Smooth muscle cell (in vitro differentiated cells): ENCODE measurements at regions not wholly inside any gene's neighbourhood (a gene's known extent, or its start where the extent isn't known, plus 50 kb on each side); places are given as distances from the start of the nearest gene placed in this dataset.

Experiments used
- DNase-seq: peaks from one replicate; lab custom pipeline; 2025; ENCODE audit not compliant: unreplicated experiment; lab: John Stamatoyannopoulos, UW
- H2AFZ ChIP-seq: fragments of 200-600 bp; sonication (generic); 2 replicates; pipeline ENCODE4 v1.6.0; 2016; ENCODE audit warnings: antibody characterized with exemption, low read depth, mild to moderate bottlenecking
- H3F3A ChIP-seq: fragments of 200-600 bp; sonication (generic); 2 replicates; pipeline ENCODE4 v1.6.0; 2017; ENCODE audit warnings: antibody characterized with exemption, low read depth
- H3K27ac ChIP-seq: fragments of 200-600 bp; sonication (generic); 2 replicates; pipeline ENCODE4 v1.5.1; 2016; ENCODE audit warnings: low read depth, mild to moderate bottlenecking
- H3K27me3 ChIP-seq: fragments of 200-600 bp; sonication (generic); 2 replicates; pipeline ENCODE4 v1.6.1; 2016; ENCODE audit warnings: low read depth, mild to moderate bottlenecking
- H3K36me3 ChIP-seq: fragments of 200-600 bp; sonication (generic); 2 replicates; pipeline ENCODE4 v1.5.1; 2016; ENCODE audit warnings: low read depth
- H3K4me1 ChIP-seq: fragments of 200-600 bp; sonication (generic); 2 replicates; pipeline ENCODE4 v1.5.1; 2016; ENCODE audit warnings: low read depth
- H3K4me2 ChIP-seq: fragments of 200-600 bp; sonication (generic); 2 replicates; pipeline ENCODE4 v1.6.0; 2016; ENCODE audit warnings: mild to moderate bottlenecking
- H3K4me3 ChIP-seq: fragments of 200-600 bp; sonication (generic); 2 replicates; pipeline ENCODE4 v1.5.1; 2016; ENCODE audit warnings: mild to moderate bottlenecking
- H3K79me2 ChIP-seq: fragments of 200-600 bp; sonication (generic); 2 replicates; pipeline ENCODE4 v1.6.0; 2016; ENCODE audit warnings: low read depth, mild to moderate bottlenecking
- H3K9ac ChIP-seq: fragments of 200-600 bp; sonication (generic); 2 replicates; pipeline ENCODE4 v1.6.0; 2016; ENCODE audit warnings: low read depth
- H3K9me3 ChIP-seq: fragments of 200-600 bp; sonication (generic); replicated peaks from 2 replicates; pipeline ENCODE4 v1.5.1; 2016; ENCODE audit warnings: low read depth
- H4K20me1 ChIP-seq: fragments of 200-600 bp; sonication (generic); 2 replicates; pipeline ENCODE4 v1.6.0; 2016; ENCODE audit warnings: low read depth
- WGBS: methylation state at CpG from one replicate; pipeline ENCODE4 v1.1.7; 2016; ENCODE audit warnings: low lambda C conversion rate; 5-methylcytosine and 5-hydroxymethylcytosine counted together
- TF ChIP-seq, protein P1 (sequence below): fragments of 200-600 bp; sonication (generic); IDR thresholded peaks from 2 replicates; pipeline ENCODE4 v1.5.1; 2017; ENCODE audit warnings: borderline replicate concordance, mild to moderate bottlenecking, antibody characterized with exemption; ENCODE audit not compliant: insufficient read depth, poor library complexity, severe bottlenecking

DNA sequence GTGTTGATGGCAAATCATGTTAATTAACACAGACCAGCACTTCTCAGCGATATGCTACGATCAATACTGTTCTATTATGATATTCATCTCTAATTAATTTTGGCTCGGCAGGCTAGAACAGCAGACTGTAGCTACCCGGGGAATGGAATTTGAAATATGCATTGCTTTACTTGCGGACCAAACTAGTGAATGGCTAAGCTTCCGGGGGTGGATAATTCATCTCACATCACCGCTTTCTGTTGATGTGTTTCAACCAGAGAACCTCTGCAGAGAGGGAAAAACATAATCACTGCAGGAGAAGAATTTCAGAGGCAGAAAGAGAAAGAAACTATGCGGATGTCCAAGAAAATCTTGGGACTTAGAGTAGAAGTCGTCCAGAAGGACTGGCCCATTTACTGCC, 490.9 kb downstream of the STK39 start:
- Histone ChIP-seq H4K20me1 (no peaks in the 10 kb centered on the region), H3K4me1 (no peaks in the 10 kb centered on the region), H3K27ac (no peak overlapping the region), H3K4me2 (peak overlapping the region; percentile 17), H3K36me3 (no peaks in the 10 kb centered on the region), H3K27me3 (no peaks in the 10 kb centered on the region), H3K9ac (no peak overlapping the region), H2AFZ (no peak overlapping the region), H3K4me3 (no peak overlapping the region), H3K9me3 (no peaks in the 10 kb centered on the region), H3F3A (no peaks in the 10 kb centered on the region), H3K79me2 (no peaks in the 10 kb centered on the region)
- TF ChIP-seq, protein P1, sequence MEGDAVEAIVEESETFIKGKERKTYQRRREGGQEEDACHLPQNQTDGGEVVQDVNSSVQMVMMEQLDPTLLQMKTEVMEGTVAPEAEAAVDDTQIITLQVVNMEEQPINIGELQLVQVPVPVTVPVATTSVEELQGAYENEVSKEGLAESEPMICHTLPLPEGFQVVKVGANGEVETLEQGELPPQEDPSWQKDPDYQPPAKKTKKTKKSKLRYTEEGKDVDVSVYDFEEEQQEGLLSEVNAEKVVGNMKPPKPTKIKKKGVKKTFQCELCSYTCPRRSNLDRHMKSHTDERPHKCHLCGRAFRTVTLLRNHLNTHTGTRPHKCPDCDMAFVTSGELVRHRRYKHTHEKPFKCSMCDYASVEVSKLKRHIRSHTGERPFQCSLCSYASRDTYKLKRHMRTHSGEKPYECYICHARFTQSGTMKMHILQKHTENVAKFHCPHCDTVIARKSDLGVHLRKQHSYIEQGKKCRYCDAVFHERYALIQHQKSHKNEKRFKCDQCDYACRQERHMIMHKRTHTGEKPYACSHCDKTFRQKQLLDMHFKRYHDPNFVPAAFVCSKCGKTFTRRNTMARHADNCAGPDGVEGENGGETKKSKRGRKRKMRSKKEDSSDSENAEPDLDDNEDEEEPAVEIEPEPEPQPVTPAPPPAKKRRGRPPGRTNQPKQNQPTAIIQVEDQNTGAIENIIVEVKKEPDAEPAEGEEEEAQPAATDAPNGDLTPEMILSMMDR = no peak
- no peak for DNase-seq
- 28% methylated on average over 9 of the region's 9 CpGs for WGBS

DNA sequence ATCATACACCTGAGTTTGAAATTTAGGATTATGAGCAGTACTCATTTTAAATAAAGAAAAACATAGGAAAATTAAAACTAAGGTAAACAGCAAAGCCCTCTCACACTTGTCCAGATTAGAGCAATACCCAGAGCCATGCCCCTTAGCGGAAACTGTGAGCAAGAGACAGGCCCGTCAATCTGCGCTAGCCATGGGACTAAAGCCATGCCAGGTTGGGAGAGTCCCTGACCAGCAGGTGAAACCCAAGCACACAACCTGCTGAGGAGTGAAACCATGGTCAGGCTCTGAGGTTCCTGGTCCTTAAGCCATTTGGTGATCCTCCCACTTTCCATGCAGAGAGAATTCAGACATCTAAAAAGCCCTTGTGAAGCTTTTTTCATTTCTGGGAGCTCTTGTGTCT, 494.3 kb downstream of the STK39 start:
- TF ChIP-seq, protein P1 = no peak

DNA sequence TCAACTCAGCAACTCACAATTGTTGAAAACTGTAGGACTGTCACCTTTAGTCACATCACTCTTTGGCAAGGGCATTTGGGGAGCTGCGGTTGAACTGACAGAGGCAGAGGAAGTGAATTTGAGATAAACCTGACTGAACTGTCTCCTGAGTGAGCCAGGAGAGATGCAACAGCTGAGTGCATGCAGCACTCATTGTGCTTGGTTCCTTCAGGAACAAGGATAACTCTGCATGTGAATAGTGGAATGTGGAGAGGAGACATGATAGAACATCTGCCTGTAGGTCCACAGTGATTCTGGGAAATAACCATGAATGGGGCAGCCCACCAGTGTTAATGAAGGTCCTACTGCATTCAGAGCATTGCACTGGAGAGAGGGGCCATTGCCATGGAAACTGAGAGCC, 494.7 kb downstream of the STK39 start:
- Histone ChIP-seq H3K9ac (no peak overlapping the region), H3K4me1 (no peaks in the 10 kb centered on the region), H2AFZ (no peak overlapping the region), H3K36me3 (no peaks in the 10 kb centered on the region), H4K20me1 (no peaks in the 10 kb centered on the region), H3K4me2 (no peak overlapping the region), H3K9me3 (no peaks in the 10 kb centered on the region), H3K27ac (no peak overlapping the region), H3F3A (no peaks in the 10 kb centered on the region), H3K27me3 (no peaks in the 10 kb centered on the region), H3K4me3 (no peak overlapping the region), H3K79me2 (no peaks in the 10 kb centered on the region)
- TF ChIP-seq, protein P1 = no peak
- no peak for DNase-seq
- WGBS = 56% methylated on average over 1 of the region's 1 CpG

More for the DNA sequence above, 494.3 kb downstream of the STK39 start:
- H3K9ac ChIP-seq = no peak overlapping the region
- H3K4me3 ChIP-seq = no peak overlapping the region
- no peaks in the 10 kb centered on the region for H3F3A ChIP-seq
- WGBS = 98% methylated on average over 3 of the region's 3 CpGs
- H4K20me1 ChIP-seq = no peaks in the 10 kb centered on the region
- no peaks in the 10 kb centered on the region for H3K79me2 ChIP-seq
- no peak overlapping the region for H3K4me2 ChIP-seq
- no peak overlapping the region for H2AFZ ChIP-seq
- H3K4me1 ChIP-seq = no peaks in the 10 kb centered on the region
- no peak for DNase-seq
- H3K27me3 ChIP-seq = no peaks in the 10 kb centered on the region
- no peak overlapping the region for H3K27ac ChIP-seq
- H3K36me3 ChIP-seq = no peaks in the 10 kb centered on the region
- no peaks in the 10 kb centered on the region for H3K9me3 ChIP-seq

DNA sequence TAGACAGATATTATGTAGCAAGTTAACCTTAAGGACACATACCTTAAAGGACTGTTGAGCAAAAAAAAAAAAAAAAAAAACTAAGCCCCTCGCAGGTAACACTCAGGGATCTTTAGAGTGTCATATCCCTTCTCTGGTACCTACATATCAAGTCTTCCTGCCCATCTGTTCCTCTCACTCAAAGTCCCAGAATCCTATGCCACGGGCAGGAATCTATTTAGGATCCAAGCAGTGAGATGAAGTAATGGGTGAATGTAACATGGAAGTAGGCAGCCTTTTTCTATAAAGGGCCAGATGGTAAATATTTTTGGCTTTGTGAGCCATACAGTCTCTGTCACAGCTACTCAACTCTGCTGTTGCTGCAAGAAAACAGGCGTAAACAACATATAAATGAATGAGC, 496.7 kb downstream of the STK39 start:
- no peaks in the 10 kb centered on the region for H3F3A ChIP-seq
- H3K4me1 ChIP-seq = no peaks in the 10 kb centered on the region
- no peaks in the 10 kb centered on the region for H3K36me3 ChIP-seq
- no peak overlapping the region for H2AFZ ChIP-seq
- no peak overlapping the region for H3K27ac ChIP-seq
- TF ChIP-seq, protein P1 = no peak
- H3K4me2 ChIP-seq = no peak overlapping the region
- H3K4me3 ChIP-seq = no peak overlapping the region
- H3K27me3 ChIP-seq = no peaks in the 10 kb centered on the region
- DNase-seq = no peak
- H3K79me2 ChIP-seq = no peaks in the 10 kb centered on the region
- 93% methylated on average over 3 of the region's 3 CpGs for WGBS
- no peak overlapping the region for H3K9ac ChIP-seq
- H4K20me1 ChIP-seq = no peaks in the 10 kb centered on the region
- H3K9me3 ChIP-seq = no peaks in the 10 kb centered on the region
